Endothelial cell of umbilical vein (primary cell): ENCODE measurements at regions not wholly inside any gene's neighbourhood (a gene's known extent, or its start where the extent isn't known, plus 50 kb on each side); places are given as distances from the start of the nearest gene placed in this dataset.

ENCODE experiments used
- BruUV-seq: library from RNA; stranded (reverse); fragments of 400-500 nt; replicated peaks from 2 replicates; lab custom pipeline; 2021; lab: Mats Ljungman, UMichigan
- CTCF ChIA-PET: fragments of 300-600, 350-600 bp; sonication (Branson Sonifier 250); formaldehyde crosslinking; loops from one replicate; lab custom pipeline; 2021; ENCODE audit warnings: antibody characterized with exemption, inconsistent platforms; lab: Charles Lee
- POLR2A ChIA-PET: fragments of 300-600, 350-600 bp; sonication (Branson Sonifier 250); formaldehyde crosslinking; loops from one replicate; lab custom pipeline; 2021; ENCODE audit warnings: antibody characterized with exemption, inconsistent platforms; lab: Charles Lee
- DNase-seq: peaks from one replicate; pipeline ENCODE4 v3.0.0-alpha.2; 2011; ENCODE audit warnings: low read depth, low spot score
- FAIRE-seq: peaks from 2 replicates; lab custom pipeline; 2011; peaks lifted over from hg19 to GRCh38; lab: Jason Lieb, UNC
- H2AFZ ChIP-seq: 2 replicates; pipeline ENCODE4 v1.6.0; 2012; ENCODE audit warnings: low read depth, low read length, control low read depth, inconsistent platforms
- H3K27ac ChIP-seq: 2 replicates; pipeline ENCODE4 v1.5.1; 2011; ENCODE audit warnings: low read depth, mild to moderate bottlenecking, control low read depth, low read length, moderate library complexity; ENCODE audit not compliant: insufficient read depth
- H3K27me3 ChIP-seq, 2 experiments: 2 replicates each; pipeline versions ENCODE4 v1.6.0 to v1.6.1; 2011; ENCODE audit warnings: low read length in 2 of 2, mixed read lengths in 1 of 2; ENCODE audit not compliant: control insufficient read depth in 2 of 2, insufficient read depth in 2 of 2
- H3K36me3 ChIP-seq, 2 experiments: 2 replicates in 1 of 2; 3 replicates in 1 of 2; pipeline ENCODE4 v1.5.1; 2011; ENCODE audit warnings: low read length in 2 of 2, mild to moderate bottlenecking in 1 of 2, moderate library complexity in 1 of 2; ENCODE audit not compliant: control insufficient read depth in 2 of 2, insufficient read depth in 2 of 2; ENCODE audit errors: extremely low read depth in 1 of 2
- H3K4me1 ChIP-seq: 3 replicates; pipeline ENCODE4 v1.5.1; 2011; ENCODE audit warnings: mild to moderate bottlenecking, low read length; ENCODE audit not compliant: control insufficient read depth, insufficient read depth; ENCODE audit errors: extremely low read depth
- H3K4me2 ChIP-seq: 2 replicates; pipeline ENCODE4 v1.6.1; 2011; ENCODE audit warnings: low read length, control low read depth, mixed read lengths; ENCODE audit not compliant: insufficient read depth
- H3K4me3 ChIP-seq, 3 experiments: fragments of 200-600 bp in 1 of 3; sonication (generic), shearing (Covaris generic) in 1 of 3; replicated peaks in 1 of 3; 2 replicates each; pipeline ENCODE4 v1.5.1; 2011 to 2016; ENCODE audit warnings: control low read depth in 3 of 3, low read length in 3 of 3, mild to moderate bottlenecking in 2 of 3, inconsistent platforms in 1 of 3, low read depth in 1 of 3, moderate library complexity in 1 of 3; ENCODE audit not compliant: insufficient read depth in 1 of 3
- H3K79me2 ChIP-seq: 2 replicates; pipeline ENCODE4 v1.6.0; 2012; ENCODE audit warnings: low read length, inconsistent platforms; ENCODE audit not compliant: control insufficient read depth, insufficient read depth
- H3K9ac ChIP-seq: replicated peaks from 2 replicates; pipeline ENCODE3; 2011; ENCODE audit warnings: low read length, control low read depth; ENCODE audit not compliant: insufficient read depth; ENCODE audit errors: extremely low read depth
- H3K9me1 ChIP-seq: replicated peaks from 3 replicates; pipeline ENCODE4 v1.6.0; 2011; ENCODE audit warnings: mild to moderate bottlenecking, low read length; ENCODE audit not compliant: control insufficient read depth, insufficient read depth; ENCODE audit errors: extremely low read depth
- H3K9me3 ChIP-seq: replicated peaks from 2 replicates; pipeline ENCODE4 v1.5.1; 2012; ENCODE audit warnings: low read length, inconsistent platforms; ENCODE audit not compliant: control insufficient read depth, insufficient read depth
- H4K20me1 ChIP-seq: replicated peaks from 2 replicates; pipeline ENCODE3; 2011; ENCODE audit warnings: mild to moderate bottlenecking, low read length; ENCODE audit not compliant: control insufficient read depth, insufficient read depth; ENCODE audit errors: extremely low read depth
- EZH2 ChIP-seq: IDR thresholded peaks from 2 replicates; pipeline ENCODE4 v1.6.1; 2012; ENCODE audit warnings: borderline replicate concordance, low read depth, mild to moderate bottlenecking, moderate library complexity, low read length, inconsistent platforms; ENCODE audit not compliant: severe bottlenecking
- FOS ChIP-seq: IDR thresholded peaks from 2 replicates; pipeline ENCODE4 v1.6.1; 2011; ENCODE audit warnings: mild to moderate bottlenecking, low read length, moderate library complexity, borderline replicate concordance; ENCODE audit not compliant: insufficient read depth
- GATA2 ChIP-seq: IDR thresholded peaks from 2 replicates; pipeline ENCODE4 v1.7.0; 2011; ENCODE audit warnings: low read depth, mild to moderate bottlenecking, moderate library complexity, mixed read lengths, low read length; ENCODE audit not compliant: insufficient read length, insufficient read depth
- JUN ChIP-seq: IDR thresholded peaks from 2 replicates; pipeline ENCODE4 v1.6.1; 2011; ENCODE audit warnings: borderline replicate concordance, low read depth; ENCODE audit not compliant: insufficient read length, insufficient read depth
- MYC ChIP-seq: IDR thresholded peaks from one replicate; pipeline ENCODE4 v1.6.1; 2011; ENCODE audit warnings: mild to moderate bottlenecking, low read depth, low read length
- POLR2A ChIP-seq: IDR thresholded peaks from 2 replicates; pipeline ENCODE4 v1.6.1; 2012; ENCODE audit warnings: low read depth, mild to moderate bottlenecking, control low read depth, low read length
- POLR2AphosphoS5 ChIP-seq: IDR thresholded peaks from 2 replicates; pipeline ENCODE4 v1.6.1; 2012; ENCODE audit warnings: low read depth, mild to moderate bottlenecking, control low read depth, low read length, moderate library complexity; ENCODE audit not compliant: insufficient read depth
- dilution Hi-C: fragments of 300-500 bp; cut with MboI; formaldehyde crosslinking; loops from one replicate; pipeline ENCODE4 v1.15.0; 2019; ENCODE audit warnings: low sequenced_read_pairs; ENCODE audit not compliant: extremely low pct_ligation_motif_present
- intact Hi-C: fragments of 100-400 bp; cut with micrococcal nuclease; formaldehyde crosslinking; loops from one replicate; pipeline ENCODE4 v1.10.0; 2022
- TF ChIP-seq, protein P1 (sequence below): IDR thresholded peaks from 2 replicates; pipeline ENCODE4 v1.6.1; 2011; ENCODE audit not compliant: insufficient read depth, insufficient read length
- TF ChIP-seq, protein P2 (sequence below), 2 donors: IDR thresholded peaks; 1 replicate in 1 of 2; 2 replicates in 1 of 2; pipeline ENCODE4 v1.5.1; 2011; ENCODE audit warnings: low read length in 2 of 2, mild to moderate bottlenecking in 2 of 2, moderate library complexity in 2 of 2, control low read depth in 1 of 2, inconsistent platforms in 1 of 2, low read depth in 1 of 2; ENCODE audit not compliant: insufficient read depth in 1 of 2; ENCODE audit errors: extremely low read depth in 1 of 2

DNA sequence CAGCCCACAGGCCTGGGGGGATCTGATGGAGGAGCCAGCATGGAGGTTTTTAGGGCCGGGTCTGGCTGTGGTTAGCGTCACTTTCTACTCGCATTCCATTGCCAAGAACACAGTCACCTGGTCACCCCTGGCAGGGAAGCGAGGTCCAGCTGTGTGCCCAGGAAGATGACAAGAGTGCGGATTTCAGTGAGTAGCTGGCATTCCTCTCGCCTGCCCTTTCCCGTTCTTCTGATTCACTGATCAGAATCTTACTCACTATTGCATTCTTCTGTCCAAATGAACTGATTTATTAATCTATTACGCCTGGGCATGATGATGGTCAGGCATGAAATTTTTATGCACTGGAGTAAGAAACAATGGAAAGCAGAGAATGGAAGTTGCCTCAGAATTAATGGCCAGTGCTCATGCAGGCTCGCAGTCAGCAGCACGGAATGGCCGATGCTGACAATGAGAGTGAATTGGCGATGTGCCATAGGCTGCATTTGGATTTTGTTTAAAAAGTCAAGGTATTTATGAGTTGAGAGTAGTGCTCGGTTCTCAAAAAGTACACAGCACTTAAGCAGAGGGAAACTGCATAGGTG lies 76.4 kb upstream of the MGAT5 start:
- Histone ChIP-seq H3K79me2 (peaks cover 16% of the 10 kb centered on the region), H3K9me1 (no peaks in the 10 kb centered on the region), H3K9me3 (no peaks in the 10 kb centered on the region), H3K27me3 (no peaks in the 10 kb centered on the region), H3K27ac (peak overlapping the region; percentile 79), H3K36me3 (no peaks in the 10 kb centered on the region), H3K4me2 (peak overlapping the region; percentile 53), H3K9ac (peak overlapping the region; percentile 62), H2AFZ (no peak overlapping the region), H3K4me1 (peaks cover 35% of the 10 kb centered on the region), H3K4me3 (peak overlapping the region in 1 of 3 experiments; percentile 3), H4K20me1 (no peaks in the 10 kb centered on the region)
- DNase-seq (peak; percentile 88), FAIRE-seq (peak; percentile 82)
- CTCF ChIA-PET, result interaction anchor here (1.0 to 2.0 kb wide), 5 partner anchors 11 to 68 kb away, joined by 3 to 8 read pairs (median 4); no protein-coding TSS in a partner anchor
- POLR2A ChIA-PET, result no interaction called here
- dilution Hi-C loops (no loop called here), intact Hi-C loops (loop anchor here (1.0 to 5.0 kb wide), 5 partner anchors 16 to 125 kb away; no protein-coding TSS in a partner anchor)
- no TSS peak for BruUV-seq
- TF ChIP-seq, protein P1, sequence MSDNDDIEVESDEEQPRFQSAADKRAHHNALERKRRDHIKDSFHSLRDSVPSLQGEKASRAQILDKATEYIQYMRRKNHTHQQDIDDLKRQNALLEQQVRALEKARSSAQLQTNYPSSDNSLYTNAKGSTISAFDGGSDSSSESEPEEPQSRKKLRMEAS, result no peak
- TF ChIP-seq JUN, result peak; percentile 77
- no peak for TF ChIP-seq POLR2A
- TF ChIP-seq POLR2AphosphoS5, result peak; percentile 64
- TF ChIP-seq FOS, result peak; percentile 61
- TF ChIP-seq EZH2, result no peak
- no peak for TF ChIP-seq MYC
- TF ChIP-seq, protein P2, sequence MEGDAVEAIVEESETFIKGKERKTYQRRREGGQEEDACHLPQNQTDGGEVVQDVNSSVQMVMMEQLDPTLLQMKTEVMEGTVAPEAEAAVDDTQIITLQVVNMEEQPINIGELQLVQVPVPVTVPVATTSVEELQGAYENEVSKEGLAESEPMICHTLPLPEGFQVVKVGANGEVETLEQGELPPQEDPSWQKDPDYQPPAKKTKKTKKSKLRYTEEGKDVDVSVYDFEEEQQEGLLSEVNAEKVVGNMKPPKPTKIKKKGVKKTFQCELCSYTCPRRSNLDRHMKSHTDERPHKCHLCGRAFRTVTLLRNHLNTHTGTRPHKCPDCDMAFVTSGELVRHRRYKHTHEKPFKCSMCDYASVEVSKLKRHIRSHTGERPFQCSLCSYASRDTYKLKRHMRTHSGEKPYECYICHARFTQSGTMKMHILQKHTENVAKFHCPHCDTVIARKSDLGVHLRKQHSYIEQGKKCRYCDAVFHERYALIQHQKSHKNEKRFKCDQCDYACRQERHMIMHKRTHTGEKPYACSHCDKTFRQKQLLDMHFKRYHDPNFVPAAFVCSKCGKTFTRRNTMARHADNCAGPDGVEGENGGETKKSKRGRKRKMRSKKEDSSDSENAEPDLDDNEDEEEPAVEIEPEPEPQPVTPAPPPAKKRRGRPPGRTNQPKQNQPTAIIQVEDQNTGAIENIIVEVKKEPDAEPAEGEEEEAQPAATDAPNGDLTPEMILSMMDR (IDR thresholded peaks at IDR 0.05; ENCODE audit: extremely low read depth in 1 of 2, insufficient read depth in 1 of 2, low read depth in 1 of 2, low read length in 2 of 2), result no peak
- TF ChIP-seq GATA2, result peak; percentile 93
